ENCODE measurements at regions not wholly inside any gene's neighbourhood (a gene's known extent, or its start where the extent isn't known, plus 50 kb on each side); places are given as distances from the start of the nearest gene placed in this dataset.

DNA sequence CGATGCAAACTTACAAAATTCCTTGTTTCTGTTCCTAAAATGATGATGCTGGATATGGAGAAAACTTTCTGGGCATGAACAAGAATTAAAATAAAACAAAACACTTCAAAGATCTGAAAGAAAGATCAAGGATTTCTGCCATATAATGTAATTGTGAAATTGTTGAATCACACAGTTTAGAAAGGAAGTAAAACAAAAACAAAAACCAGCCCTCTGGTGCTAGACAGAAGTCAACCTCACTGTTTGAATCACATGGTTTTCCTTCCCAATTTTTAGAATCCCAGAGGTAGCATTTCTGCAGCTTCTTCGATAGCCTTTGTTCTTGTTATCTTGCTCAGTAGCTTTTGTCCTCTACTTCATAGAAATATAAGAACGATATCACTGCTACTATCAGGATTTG lies 118.2 kb upstream of the ARGLU1 start:
- ChIA-PET POLR2A (no interaction called here), CTCF (no interaction called here)

More for the DNA sequence above, 118.2 kb upstream of the ARGLU1 start:
- H4K20me1 ChIP-seq (replicated peaks; ENCODE audit: control insufficient read depth, extremely low read depth, insufficient read depth, low read length), result no peaks in the 10 kb centered on the region
- peak overlapping the region; percentile 7 for H2AFZ ChIP-seq (ENCODE audit: low read depth, low read length)
- dilution Hi-C loops (cut with MboI; ENCODE audit: extremely low pct_ligation_motif_present, low sequenced_read_pairs) (no loop called here), intact Hi-C loops (cut with micrococcal nuclease) (no loop called here)
- no peak overlapping the region for H3K27ac ChIP-seq (ENCODE audit: insufficient read depth, low read depth, low read length)
- TF ChIP-seq JUN (IDR thresholded peaks at IDR 0.05; ENCODE audit: borderline replicate concordance, insufficient read depth, insufficient read length, low read depth), result no peak
- no peak for TF ChIP-seq POLR2A (IDR thresholded peaks at IDR 0.05; ENCODE audit: low read depth, low read length)
- TF ChIP-seq FOS (IDR thresholded peaks at IDR 0.05; ENCODE audit: borderline replicate concordance, insufficient read depth, low read length), result no peak
- TF ChIP-seq, protein P1, sequence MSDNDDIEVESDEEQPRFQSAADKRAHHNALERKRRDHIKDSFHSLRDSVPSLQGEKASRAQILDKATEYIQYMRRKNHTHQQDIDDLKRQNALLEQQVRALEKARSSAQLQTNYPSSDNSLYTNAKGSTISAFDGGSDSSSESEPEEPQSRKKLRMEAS (IDR thresholded peaks at IDR 0.05; ENCODE audit: insufficient read depth, insufficient read length), result no peak
- TF ChIP-seq, protein P2, sequence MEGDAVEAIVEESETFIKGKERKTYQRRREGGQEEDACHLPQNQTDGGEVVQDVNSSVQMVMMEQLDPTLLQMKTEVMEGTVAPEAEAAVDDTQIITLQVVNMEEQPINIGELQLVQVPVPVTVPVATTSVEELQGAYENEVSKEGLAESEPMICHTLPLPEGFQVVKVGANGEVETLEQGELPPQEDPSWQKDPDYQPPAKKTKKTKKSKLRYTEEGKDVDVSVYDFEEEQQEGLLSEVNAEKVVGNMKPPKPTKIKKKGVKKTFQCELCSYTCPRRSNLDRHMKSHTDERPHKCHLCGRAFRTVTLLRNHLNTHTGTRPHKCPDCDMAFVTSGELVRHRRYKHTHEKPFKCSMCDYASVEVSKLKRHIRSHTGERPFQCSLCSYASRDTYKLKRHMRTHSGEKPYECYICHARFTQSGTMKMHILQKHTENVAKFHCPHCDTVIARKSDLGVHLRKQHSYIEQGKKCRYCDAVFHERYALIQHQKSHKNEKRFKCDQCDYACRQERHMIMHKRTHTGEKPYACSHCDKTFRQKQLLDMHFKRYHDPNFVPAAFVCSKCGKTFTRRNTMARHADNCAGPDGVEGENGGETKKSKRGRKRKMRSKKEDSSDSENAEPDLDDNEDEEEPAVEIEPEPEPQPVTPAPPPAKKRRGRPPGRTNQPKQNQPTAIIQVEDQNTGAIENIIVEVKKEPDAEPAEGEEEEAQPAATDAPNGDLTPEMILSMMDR (IDR thresholded peaks at IDR 0.05; ENCODE audit: extremely low read depth in 1 of 2, insufficient read depth in 1 of 2, low read depth in 1 of 2, low read length in 2 of 2), result no peak
- no peak for TF ChIP-seq EZH2 (IDR thresholded peaks at IDR 0.05; ENCODE audit: borderline replicate concordance, low read depth, low read length, severe bottlenecking)
- no peak for TF ChIP-seq MYC (IDR thresholded peaks at IDR 0.05; ENCODE audit: low read depth, low read length)
- no peak for TF ChIP-seq GATA2 (IDR thresholded peaks at IDR 0.05; ENCODE audit: insufficient read depth, insufficient read length, low read depth, low read length)
- no peak for TF ChIP-seq POLR2AphosphoS5 (IDR thresholded peaks at IDR 0.05; ENCODE audit: insufficient read depth, low read depth, low read length)
- BruUV-seq (replicated peaks), result no TSS peak
- no peak overlapping the region for H3K9ac ChIP-seq (replicated peaks; ENCODE audit: extremely low read depth, insufficient read depth, low read length)
- H3K9me1 ChIP-seq (replicated peaks; ENCODE audit: control insufficient read depth, extremely low read depth, insufficient read depth, low read length), result no peaks in the 10 kb centered on the region
- no peaks in the 10 kb centered on the region for H3K27me3 ChIP-seq (ENCODE audit: control insufficient read depth in 2 of 2, insufficient read depth in 2 of 2, low read length in 2 of 2)
- no peak overlapping the region for H3K4me3 ChIP-seq (replicated peaks in 1 of 3; ENCODE audit: insufficient read depth in 1 of 3, low read depth in 1 of 3, low read length in 3 of 3)
- no peak overlapping the region for H3K4me2 ChIP-seq (ENCODE audit: insufficient read depth, low read length)
- DNase-seq (ENCODE audit: low read depth, low spot score), result no peak
- H3K9me3 ChIP-seq (replicated peaks; ENCODE audit: control insufficient read depth, insufficient read depth, low read length), result no peaks in the 10 kb centered on the region
- FAIRE-seq, result peak; percentile 67
- peaks cover 9% of the 10 kb centered on the region for H3K4me1 ChIP-seq (ENCODE audit: control insufficient read depth, extremely low read depth, insufficient read depth, low read length)
- no peaks in the 10 kb centered on the region for H3K36me3 ChIP-seq (ENCODE audit: control insufficient read depth in 2 of 2, extremely low read depth in 1 of 2, insufficient read depth in 2 of 2, low read length in 2 of 2)
- no peaks in the 10 kb centered on the region for H3K79me2 ChIP-seq (ENCODE audit: control insufficient read depth, insufficient read depth, low read length)
